ENCODE measurements at regions not wholly inside any gene's neighbourhood (a gene's known extent, or its start where the extent isn't known, plus 50 kb on each side); places are given as distances from the start of the nearest gene placed in this dataset.
"Not testable (repeated sequence)": the region's sequence is repeated elsewhere in the genome, so short reads cannot be mapped to it uniquely, and the experiment has no call there.

- DNase-seq = no peak
Observed at GRCh38 chr1:163477276-163477830, 155.6 kb downstream of the NUF2 start.

- DNase-seq = not testable (repeated sequence)
Observed at GRCh38 chr1:163498391-163499330, 176.9 kb downstream of the NUF2 start.

GRCh38 chr1:163504331-163504978, 182.7 kb downstream of the NUF2 start:
- DNase-seq = no peak

GRCh38 chr1:163509114-163509513, 187.4 kb downstream of the NUF2 start:
- DNase-seq = no peak

- no peak for DNase-seq
Observed at GRCh38 chr1:163512349-163512989, 190.7 kb downstream of the NUF2 start.

GRCh38 chr1:163523375-163524029, 201.7 kb downstream of the NUF2 start:
- DNase-seq = no peak

- DNase-seq = peak; percentile 52
Observed at GRCh38 chr1:163528710-163529348, 207.1 kb downstream of the NUF2 start.

GRCh38 chr1:163531345-163531744, 209.6 kb downstream of the NUF2 start:
- DNase-seq = no peak

- DNase-seq = no peak
Observed at GRCh38 chr1:163535401-163535800, 213.6 kb downstream of the NUF2 start.

- peak; percentile 58 for DNase-seq
Observed at GRCh38 chr1:163535807-163536206, 214.1 kb downstream of the NUF2 start.

GRCh38 chr1:163537809-163538208, 216.1 kb downstream of the NUF2 start:
- DNase-seq = no peak

GRCh38 chr1:163538667-163539066, 216.9 kb downstream of the NUF2 start:
- no peak for DNase-seq

- DNase-seq = no peak
Observed at GRCh38 chr1:163540727-163541126, 219.0 kb downstream of the NUF2 start.

GRCh38 chr1:163544441-163544840, 222.7 kb downstream of the NUF2 start:
- DNase-seq = no peak

GRCh38 chr1:163558162-163558561, 236.4 kb downstream of the NUF2 start:
- no peak for DNase-seq

GRCh38 chr1:163561580-163562295, 240.0 kb downstream of the NUF2 start:
- DNase-seq = peak; percentile 37

- no peak for DNase-seq
Observed at GRCh38 chr1:163562355-163562754, 240.6 kb downstream of the NUF2 start.

GRCh38 chr1:163565166-163565565, 243.4 kb downstream of the NUF2 start:
- DNase-seq = no peak

GRCh38 chr1:163570071-163570470, 248.3 kb downstream of the NUF2 start:
- DNase-seq = no peak

- DNase-seq = no peak
Observed at GRCh38 chr1:163571950-163572349, 250.2 kb downstream of the NUF2 start.

- DNase-seq = no peak
Observed at GRCh38 chr1:163574119-163574518, 252.4 kb downstream of the NUF2 start.

All from tongue (tissue), 1 donor.